ENCODE measurements at regions not wholly inside any gene's neighbourhood (a gene's known extent, or its start where the extent isn't known, plus 50 kb on each side); places are given as distances from the start of the nearest gene placed in this dataset.

GRCh38 chr6:6796818-6797217 is 208.3 kb downstream of the LY86 start:
- no peak overlapping the region for H2BK15ac ChIP-seq (ENCODE audit: low read depth, low read length)
- H3K27me3 ChIP-seq (ENCODE audit: insufficient read depth, low read length) = no peaks in the 10 kb centered on the region
- Mint-ChIP-seq H3K9me3 (no peaks in the 10 kb centered on the region; a peak in 1 of 5 replicates), H3K36me3 (ENCODE audit: insufficient read depth in 1 of 3, low read depth in 3 of 3) (no peaks in the 10 kb centered on the region), H3K4me1 (peaks cover 0 to 6% of the 10 kb centered on the region in 2 experiments; a peak in 3 of 4 replicates), H3K27me3 (ENCODE audit: low read depth) (peaks cover 5% of the 10 kb centered on the region), H3K27ac (no peak overlapping the region), H3K4me3 (no peak overlapping the region)
- no peak overlapping the region for H4K5ac ChIP-seq (ENCODE audit: insufficient read length, low read depth, low read length)
- no peak overlapping the region for H2BK5ac ChIP-seq (ENCODE audit: insufficient read length, low read length)
- DNase-seq = no peak
- no peak overlapping the region for H2AK5ac ChIP-seq (ENCODE audit: insufficient read length, low read length)
- no peak overlapping the region for H2BK120ac ChIP-seq (ENCODE audit: low read depth, low read length, poor library complexity, severe bottlenecking)
- no peak overlapping the region for H3K4ac ChIP-seq (ENCODE audit: low read depth, low read length)
- no CpG with 5 or more reads among the region's 11 CpGs for WGBS (ENCODE audit: extremely low coverage, insufficient read length, low lambda C conversion rate)
- H4K20me1 ChIP-seq (ENCODE audit: control insufficient read depth, insufficient read depth, insufficient read length) = no peaks in the 10 kb centered on the region
- H3K18ac ChIP-seq (ENCODE audit: insufficient read length, low read depth, low read length) = no peak overlapping the region
- H4K8ac ChIP-seq (replicated peaks; ENCODE audit: insufficient read length, low read depth, low read length) = no peak overlapping the region
- H3K9ac ChIP-seq (ENCODE audit: extremely low read depth, insufficient read length, low read length) = no peak overlapping the region
- no peaks in the 10 kb centered on the region for H3K23me2 ChIP-seq (ENCODE audit: insufficient read length, low read depth, low read length, poor library complexity, severe bottlenecking)
- H3K9me3 ChIP-seq (ENCODE audit: control insufficient read depth, low read depth, low read length) = no peaks in the 10 kb centered on the region
- TF ChIP-seq, protein P1, sequence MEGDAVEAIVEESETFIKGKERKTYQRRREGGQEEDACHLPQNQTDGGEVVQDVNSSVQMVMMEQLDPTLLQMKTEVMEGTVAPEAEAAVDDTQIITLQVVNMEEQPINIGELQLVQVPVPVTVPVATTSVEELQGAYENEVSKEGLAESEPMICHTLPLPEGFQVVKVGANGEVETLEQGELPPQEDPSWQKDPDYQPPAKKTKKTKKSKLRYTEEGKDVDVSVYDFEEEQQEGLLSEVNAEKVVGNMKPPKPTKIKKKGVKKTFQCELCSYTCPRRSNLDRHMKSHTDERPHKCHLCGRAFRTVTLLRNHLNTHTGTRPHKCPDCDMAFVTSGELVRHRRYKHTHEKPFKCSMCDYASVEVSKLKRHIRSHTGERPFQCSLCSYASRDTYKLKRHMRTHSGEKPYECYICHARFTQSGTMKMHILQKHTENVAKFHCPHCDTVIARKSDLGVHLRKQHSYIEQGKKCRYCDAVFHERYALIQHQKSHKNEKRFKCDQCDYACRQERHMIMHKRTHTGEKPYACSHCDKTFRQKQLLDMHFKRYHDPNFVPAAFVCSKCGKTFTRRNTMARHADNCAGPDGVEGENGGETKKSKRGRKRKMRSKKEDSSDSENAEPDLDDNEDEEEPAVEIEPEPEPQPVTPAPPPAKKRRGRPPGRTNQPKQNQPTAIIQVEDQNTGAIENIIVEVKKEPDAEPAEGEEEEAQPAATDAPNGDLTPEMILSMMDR (conservative IDR thresholded peaks at IDR 0.05) = no peak
- H3K79me1 ChIP-seq (ENCODE audit: insufficient read depth, low read depth, low read length, poor library complexity, severe bottlenecking) = no peaks in the 10 kb centered on the region
- H2AFZ ChIP-seq (ENCODE audit: low read length) = no peak overlapping the region
- no peak overlapping the region for H4K91ac ChIP-seq (ENCODE audit: insufficient read length, low read depth, low read length)
- H3K4me2 ChIP-seq (ENCODE audit: insufficient read depth, insufficient read length, low read length) = no peak overlapping the region
- H2BK12ac ChIP-seq (ENCODE audit: insufficient read length, low read depth, low read length) = no peak overlapping the region
- H3K4me1 ChIP-seq (ENCODE audit: insufficient read depth, low read length) = no peaks in the 10 kb centered on the region
- H2BK20ac ChIP-seq (ENCODE audit: low read depth, low read length, poor library complexity, severe bottlenecking) = no peak overlapping the region
- H3K27ac ChIP-seq (ENCODE audit: insufficient read length, low read depth, low read length) = no peak overlapping the region
- H3K23ac ChIP-seq (ENCODE audit: insufficient read length, low read depth, low read length) = no peak overlapping the region
- no peak overlapping the region for H3T11ph ChIP-seq (ENCODE audit: low read length)
- H3K79me2 ChIP-seq (ENCODE audit: insufficient read depth, low read length) = no peaks in the 10 kb centered on the region
- no peak overlapping the region for H3K56ac ChIP-seq (ENCODE audit: insufficient read length, low read depth, low read length)
- H3K14ac ChIP-seq (ENCODE audit: insufficient read depth, low read length) = no peak overlapping the region
